Thyroid gland (tissue), 4 donors: ENCODE measurements at regions not wholly inside any gene's neighbourhood (a gene's known extent, or its start where the extent isn't known, plus 50 kb on each side); places are given as distances from the start of the nearest gene placed in this dataset.

Source experiments
- DNase-seq, 2 donors: peaks; one replicate each; pipeline ENCODE4 v3.0.0-alpha.2; 2019
- H3K27ac ChIP-seq, 3 donors: fragments of 200-600 bp; sonication (generic); 1 replicate in 2 of 3; 2 replicates in 1 of 3; pipeline ENCODE4 v1.5.1; 2016 to 2019; ENCODE audit warnings: mild to moderate bottlenecking in 1 of 3, moderate library complexity in 1 of 3
- H3K27me3 ChIP-seq: fragments of 200-600 bp; sonication (generic); one replicate; pipeline ENCODE4 v1.5.1; 2019
- H3K36me3 ChIP-seq, 2 donors: fragments of 200-600 bp; sonication (generic); one replicate each; pipeline ENCODE4 v1.5.1; 2016 to 2019
- H3K4me1 ChIP-seq, 2 donors: fragments of 200-600 bp; sonication (generic); one replicate each; pipeline ENCODE4 v1.5.1; 2017 to 2019
- H3K4me3 ChIP-seq, 3 donors: fragments of 200-600 bp; sonication (generic); replicated peaks in 1 of 3; 1 replicate in 2 of 3; 2 replicates in 1 of 3; pipeline ENCODE4 v1.5.1; 2016; ENCODE audit warnings: mild to moderate bottlenecking in 1 of 3
- H3K9me3 ChIP-seq: fragments of 200-600 bp; sonication (generic); one replicate; pipeline ENCODE4 v1.5.1; 2017
- CTCF ChIP-seq, 6 experiments: fragments of 200-600 bp in 3 of 6; fragments of 450-650 bp in 3 of 6; sonication (generic) in 3 of 6; IDR thresholded peaks; one replicate each; pipeline ENCODE4 v1.5.1; 2016 to 2019; ENCODE audit warnings: antibody characterized with exemption in 6 of 6, mild to moderate bottlenecking in 2 of 6, inconsistent platforms in 1 of 6, moderate library complexity in 1 of 6
- POLR2A ChIP-seq, 2 donors: fragments of 450-650 bp; IDR thresholded peaks; one replicate each; pipeline ENCODE4 v1.6.1; 2017; ENCODE audit warnings: antibody characterized with exemption in 2 of 2, mild to moderate bottlenecking in 2 of 2, moderate library complexity in 1 of 2
- WGBS, 2 donors: methylation state at CpG; one replicate each; pipeline ENCODE4 v1.1.5; 2017; 5-methylcytosine and 5-hydroxymethylcytosine counted together
- intact Hi-C: fragments of 100-400 bp; cut with DNase I; formaldehyde crosslinking; loops from one replicate; pipeline ENCODE4 v1.15.1; 2023

GRCh38 chr14:101313268-101313667 lies 248.0 kb upstream of the DIO3 start:
- no peak for TF ChIP-seq CTCF (IDR thresholded peaks at IDR 0.05)
- no peak for TF ChIP-seq POLR2A (IDR thresholded peaks at IDR 0.05)
- H3K27me3 ChIP-seq, result no peaks in the 10 kb centered on the region
- no peak overlapping the region for H3K4me3 ChIP-seq
- 56 to 65% methylated on average over 6 of the region's 6 CpGs for WGBS, 2 donors
- H3K27ac ChIP-seq, result no peak overlapping the region
- no peaks in the 10 kb centered on the region for H3K4me1 ChIP-seq
- H3K9me3 ChIP-seq, result no peaks in the 10 kb centered on the region
- H3K36me3 ChIP-seq, result no peaks in the 10 kb centered on the region
- intact Hi-C loops, result no loop called here
- DNase-seq, result no peak

GRCh38 chr14:101315802-101316296 lies 245.4 kb upstream of the DIO3 start:
- DNase-seq, result no peak
- Histone ChIP-seq H3K4me3 (no peak overlapping the region), H3K27ac (no peak overlapping the region), H3K9me3 (no peaks in the 10 kb centered on the region), H3K27me3 (no peaks in the 10 kb centered on the region), H3K36me3 (no peaks in the 10 kb centered on the region), H3K4me1 (no peaks in the 10 kb centered on the region)
- intact Hi-C loops, result no loop called here
- TF ChIP-seq POLR2A (IDR thresholded peaks at IDR 0.05), result no peak
- no peak for TF ChIP-seq CTCF (IDR thresholded peaks at IDR 0.05)
- 89 to 91% methylated on average over 3 of the region's 3 CpGs for WGBS, 2 donors

- no peaks in the 10 kb centered on the region for H3K36me3 ChIP-seq
- no peak for TF ChIP-seq POLR2A (IDR thresholded peaks at IDR 0.05)
- TF ChIP-seq CTCF (IDR thresholded peaks at IDR 0.05), result no peak
- no peak overlapping the region for H3K27ac ChIP-seq
- H3K27me3 ChIP-seq, result no peaks in the 10 kb centered on the region
- 49 to 54% methylated on average over 6 of the region's 6 CpGs for whole genome bisulfite sequencing, 2 donors
- intact Hi-C loops, result no loop called here
- H3K9me3 ChIP-seq, result no peaks in the 10 kb centered on the region
- no peaks in the 10 kb centered on the region for H3K4me1 ChIP-seq
- H3K4me3 ChIP-seq, result no peak overlapping the region
- no peak for DNase-seq
Measured at GRCh38 chr14:101318271-101318670, 243.0 kb upstream of the DIO3 start.

GRCh38 chr14:101320396-101320795 lies 240.9 kb upstream of the DIO3 start:
- DNase-seq, result no peak
- H3K36me3 ChIP-seq, result no peaks in the 10 kb centered on the region
- no peak for TF ChIP-seq POLR2A (IDR thresholded peaks at IDR 0.05)
- no peak for TF ChIP-seq CTCF (IDR thresholded peaks at IDR 0.05)
- intact Hi-C loops, result no loop called here
- no peaks in the 10 kb centered on the region for H3K9me3 ChIP-seq
- H3K4me1 ChIP-seq, result no peaks in the 10 kb centered on the region
- no peaks in the 10 kb centered on the region for H3K27me3 ChIP-seq
- no peak overlapping the region for H3K4me3 ChIP-seq
- H3K27ac ChIP-seq, result no peak overlapping the region
- 76 to 94% methylated on average over 1 of the region's 1 CpG for WGBS, 2 donors

GRCh38 chr14:101322223-101322622 lies 239.1 kb upstream of the DIO3 start:
- Histone ChIP-seq H3K27me3 (no peaks in the 10 kb centered on the region), H3K9me3 (no peaks in the 10 kb centered on the region), H3K4me1 (no peaks in the 10 kb centered on the region), H3K4me3 (no peak overlapping the region), H3K27ac (no peak overlapping the region), H3K36me3 (no peaks in the 10 kb centered on the region)
- DNase-seq, result no peak
- intact Hi-C loops, result no loop called here
- TF ChIP-seq POLR2A (IDR thresholded peaks at IDR 0.05) (no peak), CTCF (IDR thresholded peaks at IDR 0.05) (no peak)
- WGBS, 2 donors, result 75 to 83% methylated on average over 5 of the region's 5 CpGs
